Naive thymus-derived CD4-positive, alpha-beta T cell (primary cell): ENCODE measurements at regions not wholly inside any gene's neighbourhood (a gene's known extent, or its start where the extent isn't known, plus 50 kb on each side); places are given as distances from the start of the nearest gene placed in this dataset.

Experiments used
- ATAC-seq: fragments of 150-1000 bp; cut with Tn5 transposase; 2 replicates; pipeline ENCODE4 v1.10.0; 2021; ENCODE audit warnings: mild to moderate bottlenecking, moderate library complexity
- CTCF ChIA-PET: fragments of 350-600 bp; sonication (Branson Sonifier 250); formaldehyde crosslinking; loops from one replicate; lab custom pipeline; 2021; ENCODE audit warnings: antibody characterized with exemption; lab: Charles Lee
- POLR2A ChIA-PET: fragments of 350-600 bp; sonication (Branson Sonifier 250); formaldehyde crosslinking; loops from one replicate; lab custom pipeline; 2021; ENCODE audit warnings: antibody characterized with exemption, inconsistent platforms; lab: Charles Lee
- DNase-seq, 9 donors: peaks; one replicate each; pipeline versions ENCODE4 v3.0.0 to v3.0.0-alpha.2; 2020 to 2022; ENCODE audit warnings: mixed read lengths in 1 of 9
- H3K27ac ChIP-seq: one replicate; pipeline ENCODE4 v1.7.0; 2013; ENCODE audit warnings: mild to moderate bottlenecking, low read depth, low read length, moderate library complexity
- H3K27me3 ChIP-seq, 2 donors: one replicate each; pipeline ENCODE4 v1.7.0; 2013; ENCODE audit warnings: low read length in 2 of 2, mild to moderate bottlenecking in 2 of 2, moderate library complexity in 2 of 2; ENCODE audit not compliant: control insufficient read depth in 2 of 2, insufficient read depth in 2 of 2
- H3K36me3 ChIP-seq, 3 experiments: 1 replicate in 2 of 3; 2 replicates in 1 of 3; pipeline ENCODE4 v1.7.0; 2013; ENCODE audit warnings: low read length in 3 of 3, mild to moderate bottlenecking in 3 of 3, moderate library complexity in 1 of 3; ENCODE audit not compliant: insufficient read depth in 3 of 3, control insufficient read depth in 2 of 3
- H3K4me1 ChIP-seq, 2 donors: one replicate each; pipeline ENCODE4 v1.7.0; 2013; ENCODE audit warnings: low read length in 2 of 2, mild to moderate bottlenecking in 2 of 2, moderate library complexity in 1 of 2; ENCODE audit not compliant: control insufficient read depth in 2 of 2, insufficient read depth in 2 of 2
- H3K4me3 ChIP-seq: 2 replicates; pipeline ENCODE4 v1.7.0; 2013; ENCODE audit warnings: mild to moderate bottlenecking, low read length
- H3K9me3 ChIP-seq, 3 experiments: 1 replicate in 2 of 3; 2 replicates in 1 of 3; pipeline ENCODE4 v1.7.0; 2013; ENCODE audit warnings: low read length in 3 of 3; ENCODE audit not compliant: control insufficient read depth in 2 of 3
- H3K27ac Mint-ChIP-seq, 9 donors: one replicate each; pipeline ENCODE4 v1.8.0; 2020 to 2022; ENCODE audit warnings: mixed read lengths in 9 of 9, mild to moderate bottlenecking in 8 of 9, moderate library complexity in 5 of 9, inconsistent platforms in 2 of 9
- H3K27me3 Mint-ChIP-seq, 5 donors: one replicate each; pipeline ENCODE4 v1.8.0; 2021 to 2022; ENCODE audit warnings: mixed read lengths in 5 of 5, mild to moderate bottlenecking in 1 of 5
- H3K36me3 Mint-ChIP-seq, 5 donors: one replicate each; pipeline ENCODE4 v1.8.0; 2020 to 2022; ENCODE audit warnings: mixed read lengths in 5 of 5, mild to moderate bottlenecking in 3 of 5, inconsistent platforms in 1 of 5
- H3K4me1 Mint-ChIP-seq, 7 donors: one replicate each; pipeline ENCODE4 v1.8.0; 2020 to 2022; ENCODE audit warnings: mixed read lengths in 7 of 7, mild to moderate bottlenecking in 3 of 7, inconsistent platforms in 1 of 7
- H3K4me3 Mint-ChIP-seq, 10 donors: one replicate each; pipeline ENCODE4 v1.8.0; 2020 to 2022; ENCODE audit warnings: mild to moderate bottlenecking in 10 of 10, mixed read lengths in 10 of 10, moderate library complexity in 6 of 10, inconsistent platforms in 2 of 10
- H3K9me3 Mint-ChIP-seq, 11 donors: one replicate each; pipeline ENCODE4 v1.8.0; 2020 to 2022; ENCODE audit warnings: mixed read lengths in 11 of 11, mild to moderate bottlenecking in 4 of 11, inconsistent platforms in 1 of 11, moderate library complexity in 1 of 11
- intact Hi-C, 2 donors: fragments of 100-400 bp; cut with micrococcal nuclease; formaldehyde crosslinking; loops; one replicate each; pipeline ENCODE4 v1.15.1; 2023

GRCh38 chr10:71029411-71029892 lies 141.1 kb upstream of the PCBD1 start:
- Histone ChIP-seq H3K27me3 (no peaks in the 10 kb centered on the region), H3K4me1 (no peaks in the 10 kb centered on the region), H3K4me3 (no peak overlapping the region), H3K27ac (no peak overlapping the region), H3K36me3 (no peaks in the 10 kb centered on the region), H3K9me3 (no peaks in the 10 kb centered on the region)
- Mint-ChIP-seq H3K9me3 (no peaks in the 10 kb centered on the region), H3K27ac (no peak overlapping the region), H3K36me3 (no peaks in the 10 kb centered on the region), H3K27me3 (peaks cover 0 to 14% (median 8%) of the 10 kb centered on the region in 5 donors), H3K4me3 (no peak overlapping the region), H3K4me1 (peaks cover 0 to 2% (median 0%) of the 10 kb centered on the region in 7 donors)
- CTCF ChIA-PET: no interaction called here
- intact Hi-C loops: no loop called here
- POLR2A ChIA-PET: no interaction called here
- no peak for DNase-seq
- ATAC-seq: no peak

GRCh38 chr10:71029907-71030306 lies 141.5 kb upstream of the PCBD1 start:
- H3K36me3 ChIP-seq: no peaks in the 10 kb centered on the region
- H3K27ac ChIP-seq: no peak overlapping the region
- H3K9me3 Mint-ChIP-seq: no peaks in the 10 kb centered on the region
- CTCF ChIA-PET: no interaction called here
- no peak for ATAC-seq
- DNase-seq: no peak
- no peak overlapping the region for H3K4me3 ChIP-seq
- no peaks in the 10 kb centered on the region for H3K27me3 ChIP-seq
- no peaks in the 10 kb centered on the region for H3K4me1 ChIP-seq
- POLR2A ChIA-PET: no interaction called here
- no peaks in the 10 kb centered on the region for H3K9me3 ChIP-seq
- no peak overlapping the region for H3K27ac Mint-ChIP-seq
- intact Hi-C loops: no loop called here
- no peak overlapping the region for H3K4me3 Mint-ChIP-seq
- peaks cover 0 to 14% (median 8%) of the 10 kb centered on the region in 5 donors for H3K27me3 Mint-ChIP-seq
- H3K4me1 Mint-ChIP-seq: peaks cover 0 to 2% (median 0%) of the 10 kb centered on the region in 7 donors
- no peaks in the 10 kb centered on the region for H3K36me3 Mint-ChIP-seq

- H3K27me3 Mint-ChIP-seq: peaks cover 0 to 14% (median 8%) of the 10 kb centered on the region in 5 donors
- DNase-seq (no peak), ATAC-seq (no peak)
- no peaks in the 10 kb centered on the region for H3K9me3 Mint-ChIP-seq
- H3K4me1 ChIP-seq: no peaks in the 10 kb centered on the region
- POLR2A ChIA-PET: no interaction called here
- CTCF ChIA-PET: no interaction called here
- no peak overlapping the region for H3K4me3 Mint-ChIP-seq
- H3K27ac ChIP-seq: no peak overlapping the region
- H3K36me3 ChIP-seq: no peaks in the 10 kb centered on the region
- no peaks in the 10 kb centered on the region for H3K9me3 ChIP-seq
- no peaks in the 10 kb centered on the region for H3K27me3 ChIP-seq
- peaks cover 0 to 2% (median 0%) of the 10 kb centered on the region in 7 donors for H3K4me1 Mint-ChIP-seq
- H3K27ac Mint-ChIP-seq: no peak overlapping the region
- intact Hi-C loops: no loop called here
- no peaks in the 10 kb centered on the region for H3K36me3 Mint-ChIP-seq
- no peak overlapping the region for H3K4me3 ChIP-seq
Observed at GRCh38 chr10:71031026-71031425, 142.7 kb upstream of the PCBD1 start.

- H3K27me3 ChIP-seq: no peaks in the 10 kb centered on the region
- ATAC-seq: no peak
- DNase-seq: no peak
- no peaks in the 10 kb centered on the region for H3K9me3 Mint-ChIP-seq
- H3K4me1 ChIP-seq: no peaks in the 10 kb centered on the region
- H3K36me3 Mint-ChIP-seq: no peaks in the 10 kb centered on the region
- H3K27ac ChIP-seq: no peak overlapping the region
- H3K4me1 Mint-ChIP-seq: peaks cover 0 to 2% (median 0%) of the 10 kb centered on the region in 7 donors
- ChIA-PET CTCF (no interaction called here), POLR2A (no interaction called here)
- intact Hi-C loops: no loop called here
- H3K4me3 ChIP-seq: no peak overlapping the region
- no peaks in the 10 kb centered on the region for H3K36me3 ChIP-seq
- H3K27ac Mint-ChIP-seq: no peak overlapping the region
- peaks cover 0 to 8% (median 4%) of the 10 kb centered on the region in 5 donors for H3K27me3 Mint-ChIP-seq
- no peaks in the 10 kb centered on the region for H3K9me3 ChIP-seq
- H3K4me3 Mint-ChIP-seq: no peak overlapping the region
Observed at GRCh38 chr10:71031603-71032002, 143.2 kb upstream of the PCBD1 start.

GRCh38 chr10:71032887-71033286 lies 144.5 kb upstream of the PCBD1 start:
- Mint-ChIP-seq H3K27ac (no peak overlapping the region), H3K9me3 (no peaks in the 10 kb centered on the region), H3K4me3 (no peak overlapping the region), H3K4me1 (peaks cover 0 to 2% (median 0%) of the 10 kb centered on the region in 7 donors), H3K27me3 (peaks cover 0 to 4% (median 0%) of the 10 kb centered on the region in 5 donors), H3K36me3 (no peaks in the 10 kb centered on the region)
- no peaks in the 10 kb centered on the region for H3K4me1 ChIP-seq
- ATAC-seq: no peak
- no peaks in the 10 kb centered on the region for H3K27me3 ChIP-seq
- H3K36me3 ChIP-seq: no peaks in the 10 kb centered on the region
- no peak overlapping the region for H3K4me3 ChIP-seq
- H3K9me3 ChIP-seq: no peaks in the 10 kb centered on the region
- DNase-seq: no peak
- intact Hi-C loops: no loop called here
- no peak overlapping the region for H3K27ac ChIP-seq
- CTCF ChIA-PET: no interaction called here
- POLR2A ChIA-PET: no interaction called here

GRCh38 chr10:71033396-71033980 lies 145.1 kb upstream of the PCBD1 start:
- Histone ChIP-seq H3K36me3 (no peaks in the 10 kb centered on the region), H3K27ac (no peak overlapping the region), H3K4me3 (no peak overlapping the region), H3K9me3 (no peaks in the 10 kb centered on the region), H3K4me1 (no peaks in the 10 kb centered on the region), H3K27me3 (no peaks in the 10 kb centered on the region)
- POLR2A ChIA-PET: no interaction called here
- Mint-ChIP-seq H3K36me3 (no peaks in the 10 kb centered on the region), H3K4me3 (no peak overlapping the region), H3K4me1 (peaks cover 0 to 2% (median 0%) of the 10 kb centered on the region in 7 donors), H3K27me3 (peaks cover 0 to 4% (median 0%) of the 10 kb centered on the region in 5 donors), H3K9me3 (no peaks in the 10 kb centered on the region), H3K27ac (no peak overlapping the region)
- DNase-seq: no peak
- CTCF ChIA-PET: interaction anchor here (0.7 kb wide), 1 partner anchor 234 kb away, joined by 3 read pairs; no protein-coding TSS in a partner anchor
- intact Hi-C loops: no loop called here
- no peak for ATAC-seq
